HCT116 (cell line): ENCODE measurements at regions not wholly inside any gene's neighbourhood (a gene's known extent, or its start where the extent isn't known, plus 50 kb on each side); places are given as distances from the start of the nearest gene placed in this dataset.

Experiments used
- POLR2A ChIP-seq: IDR thresholded peaks from 2 replicates; pipeline ENCODE4 v1.7.0; 2011; ENCODE audit warnings: borderline replicate concordance; ENCODE audit not compliant: insufficient read depth, insufficient read length; ENCODE audit errors: extremely low read depth
- ZFX ChIP-seq: fragments of 450-650 bp; IDR thresholded peaks from 2 replicates; pipeline ENCODE4 v1.6.1; 2017
- TF ChIP-seq, protein P1 (sequence below), 3 experiments: fragments of 200-600 bp in 1 of 3; sonication (generic) in 1 of 3; IDR thresholded peaks in 2 of 3; conservative IDR thresholded peaks in 1 of 3; 2 replicates each; pipeline ENCODE4 v1.5.1; 2012 to 2017; ENCODE audit warnings: low read depth in 2 of 3, low read length in 2 of 3, antibody characterized with exemption in 1 of 3, borderline replicate concordance in 1 of 3, control low read depth in 1 of 3, mild to moderate bottlenecking in 1 of 3, mixed read lengths in 1 of 3, mixed run types in 1 of 3, moderate library complexity in 1 of 3; ENCODE audit not compliant: insufficient read depth in 1 of 3
- TF ChIP-seq, protein P2 (sequence below): IDR thresholded peaks from 2 replicates; pipeline ENCODE4 v1.6.1; 2012

DNA sequence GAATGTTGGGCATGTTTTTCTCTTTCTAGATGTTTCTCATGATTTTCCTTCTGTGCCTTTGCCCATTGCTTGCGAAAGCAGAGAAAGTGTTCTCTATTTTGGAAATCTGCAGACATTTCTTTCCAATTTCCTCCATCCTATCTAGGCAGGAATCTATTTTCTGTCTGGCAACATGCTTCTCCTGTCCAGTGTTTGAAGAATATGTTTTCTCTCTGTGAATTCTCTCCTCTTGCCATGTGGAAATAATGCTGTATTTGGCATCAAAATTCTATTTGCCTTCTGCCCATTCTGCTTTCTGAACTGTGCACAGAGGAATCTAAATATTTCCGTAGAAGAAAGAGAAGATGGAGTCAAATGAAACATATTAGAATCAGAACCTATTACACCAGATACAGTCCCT is 833.3 kb downstream of the CDH9 start:
- TF ChIP-seq ZFX = no peak
- TF ChIP-seq, protein P1, sequence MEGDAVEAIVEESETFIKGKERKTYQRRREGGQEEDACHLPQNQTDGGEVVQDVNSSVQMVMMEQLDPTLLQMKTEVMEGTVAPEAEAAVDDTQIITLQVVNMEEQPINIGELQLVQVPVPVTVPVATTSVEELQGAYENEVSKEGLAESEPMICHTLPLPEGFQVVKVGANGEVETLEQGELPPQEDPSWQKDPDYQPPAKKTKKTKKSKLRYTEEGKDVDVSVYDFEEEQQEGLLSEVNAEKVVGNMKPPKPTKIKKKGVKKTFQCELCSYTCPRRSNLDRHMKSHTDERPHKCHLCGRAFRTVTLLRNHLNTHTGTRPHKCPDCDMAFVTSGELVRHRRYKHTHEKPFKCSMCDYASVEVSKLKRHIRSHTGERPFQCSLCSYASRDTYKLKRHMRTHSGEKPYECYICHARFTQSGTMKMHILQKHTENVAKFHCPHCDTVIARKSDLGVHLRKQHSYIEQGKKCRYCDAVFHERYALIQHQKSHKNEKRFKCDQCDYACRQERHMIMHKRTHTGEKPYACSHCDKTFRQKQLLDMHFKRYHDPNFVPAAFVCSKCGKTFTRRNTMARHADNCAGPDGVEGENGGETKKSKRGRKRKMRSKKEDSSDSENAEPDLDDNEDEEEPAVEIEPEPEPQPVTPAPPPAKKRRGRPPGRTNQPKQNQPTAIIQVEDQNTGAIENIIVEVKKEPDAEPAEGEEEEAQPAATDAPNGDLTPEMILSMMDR (IDR thresholded peaks at IDR 0.05 in 2 of 3, conservative IDR thresholded peaks at IDR 0.05 in 1 of 3; ENCODE audit: borderline replicate concordance in 1 of 3, insufficient read depth in 1 of 3, low read depth in 2 of 3, low read length in 2 of 3) = no peak
- no peak for TF ChIP-seq POLR2A
- TF ChIP-seq, protein P2, sequence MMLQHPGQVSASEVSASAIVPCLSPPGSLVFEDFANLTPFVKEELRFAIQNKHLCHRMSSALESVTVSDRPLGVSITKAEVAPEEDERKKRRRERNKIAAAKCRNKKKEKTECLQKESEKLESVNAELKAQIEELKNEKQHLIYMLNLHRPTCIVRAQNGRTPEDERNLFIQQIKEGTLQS = no peak
